Lung (tissue), 11 donors: ENCODE measurements at regions not wholly inside any gene's neighbourhood (a gene's known extent, or its start where the extent isn't known, plus 50 kb on each side); places are given as distances from the start of the nearest gene placed in this dataset.

Experiments used
- ATAC-seq: fragments of 200-7000 bp; cut with Tn5 transposase; one replicate; pipeline ENCODE4 v1.9.1; 2020; ENCODE audit warnings: moderate number of reproducible peaks; ENCODE audit not compliant: insufficient read depth, low FRiP score
- DNase-seq, 3 donors: peaks; one replicate each; pipeline ENCODE4 v3.0.0-alpha.2; 2013 to 2017
- H3K27ac ChIP-seq, 2 donors: one replicate each; pipeline ENCODE4 v1.5.1; 2013; ENCODE audit warnings: mild to moderate bottlenecking in 2 of 2, moderate library complexity in 2 of 2, control low read depth in 1 of 2, inconsistent platforms in 1 of 2, low read depth in 1 of 2, low read length in 1 of 2
- H3K27me3 ChIP-seq, 3 donors: one replicate each; pipeline ENCODE4 v1.5.1; 2013; ENCODE audit warnings: low read length in 2 of 3; ENCODE audit not compliant: control insufficient read depth in 3 of 3, insufficient read depth in 3 of 3
- H3K36me3 ChIP-seq, 4 donors: one replicate each; pipeline ENCODE4 v1.5.1; 2013; ENCODE audit warnings: low read length in 4 of 4, mild to moderate bottlenecking in 1 of 4, moderate library complexity in 1 of 4; ENCODE audit not compliant: control insufficient read depth in 4 of 4, insufficient read depth in 4 of 4
- H3K4me1 ChIP-seq, 5 donors: one replicate each; pipeline ENCODE4 v1.5.1; 2013; ENCODE audit warnings: low read length in 5 of 5, mild to moderate bottlenecking in 2 of 5, moderate library complexity in 1 of 5; ENCODE audit not compliant: control insufficient read depth in 5 of 5, insufficient read depth in 5 of 5
- H3K4me3 ChIP-seq: one replicate; pipeline ENCODE4 v1.5.1; 2013; ENCODE audit warnings: mild to moderate bottlenecking, control low read depth, moderate library complexity
- H3K9ac ChIP-seq, 2 donors: one replicate each; pipeline ENCODE4 v1.5.1; 2013; ENCODE audit warnings: low read length in 2 of 2, control low read depth in 1 of 2; ENCODE audit not compliant: insufficient read depth in 1 of 2
- H3K9me3 ChIP-seq, 4 donors: one replicate each; pipeline ENCODE4 v1.5.1; 2013; ENCODE audit warnings: low read length in 3 of 4, mild to moderate bottlenecking in 1 of 4, moderate library complexity in 1 of 4; ENCODE audit not compliant: control insufficient read depth in 4 of 4, insufficient read depth in 3 of 4
- CTCF ChIP-seq: IDR thresholded peaks from 2 replicates; pipeline ENCODE4 v1.5.1; 2012; ENCODE audit warnings: mild to moderate bottlenecking; ENCODE audit errors: control extremely low read depth, extremely low read depth
- WGBS, 2 donors: extraction: QIAGEN DNeasy Blood & Tissue Kit; methylation state at CpG; one replicate each; pipeline ENCODE4 v1.1.7; 2013; 5-methylcytosine and 5-hydroxymethylcytosine counted together
- donor health status: control.
- donor health status: control.
- donor health status: Bipolar disorder and iron deficiency.
- donor health status: healthy.
- donor health status: DM: yes; HTN: yes; CAD: no.

- Histone ChIP-seq H3K9ac (no peak overlapping the region), H3K36me3 (no peaks in the 10 kb centered on the region), H3K27me3 (no peaks in the 10 kb centered on the region), H3K27ac (no peak overlapping the region), H3K9me3 (no peaks in the 10 kb centered on the region), H3K4me1 (peaks cover 0 to 26% (median 0%) of the 10 kb centered on the region in 5 donors), H3K4me3 (no peak overlapping the region)
- ATAC-seq (no peak), DNase-seq (no peak)
- 75 to 80% methylated on average over 3 of the region's 3 CpGs for WGBS, 2 donors
- TF ChIP-seq CTCF, result no peak
Measured at GRCh38 chr7:81514546-81514945, 255.3 kb downstream of the HGF start.

DNA sequence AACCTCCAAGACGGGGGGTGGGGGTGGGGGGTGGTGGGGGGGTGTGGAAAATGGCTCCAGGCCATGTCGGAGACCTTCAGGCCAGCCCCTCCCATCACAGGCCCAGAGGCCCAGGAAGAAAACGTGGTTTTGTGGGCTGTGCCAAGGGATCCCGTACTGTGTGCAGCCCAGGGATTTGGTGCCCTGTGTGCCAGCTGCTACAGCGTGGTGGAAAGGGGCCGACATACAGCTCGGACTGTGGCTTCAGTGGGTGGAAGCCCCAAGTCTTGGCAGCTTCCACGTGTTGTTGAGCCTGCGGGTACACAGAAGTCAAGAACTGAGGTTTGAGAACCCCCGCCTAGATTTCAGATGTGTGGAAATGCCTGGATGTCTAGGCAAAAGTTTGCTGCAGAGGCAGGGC lies 259.7 kb downstream of the HGF start:
- Histone ChIP-seq H3K4me1 (peaks cover 0 to 9% (median 0%) of the 10 kb centered on the region in 5 donors), H3K36me3 (no peaks in the 10 kb centered on the region), H3K27ac (no peak overlapping the region), H3K27me3 (no peaks in the 10 kb centered on the region), H3K4me3 (no peak overlapping the region), H3K9me3 (no peaks in the 10 kb centered on the region), H3K9ac (no peak overlapping the region)
- ATAC-seq (no peak), DNase-seq (no peak)
- WGBS, 2 donors, result 89 to 95% methylated on average over 10 of the region's 10 CpGs
- TF ChIP-seq CTCF, result no peak

- no peaks in the 10 kb centered on the region for H3K4me1 ChIP-seq
- DNase-seq (no peak), ATAC-seq (no peak)
- TF ChIP-seq CTCF, result no peak
- no peaks in the 10 kb centered on the region for H3K27me3 ChIP-seq
- H3K4me3 ChIP-seq, result no peak overlapping the region
- no peak overlapping the region for H3K9ac ChIP-seq
- 81 to 90% methylated on average over 2 of the region's 2 CpGs for WGBS, 2 donors
- H3K36me3 ChIP-seq, result no peaks in the 10 kb centered on the region
- no peaks in the 10 kb centered on the region for H3K9me3 ChIP-seq
- H3K27ac ChIP-seq, result no peak overlapping the region
Measured at GRCh38 chr7:81507221-81507620, 262.6 kb downstream of the HGF start.

- no peak overlapping the region for H3K4me3 ChIP-seq
- DNase-seq (no peak), ATAC-seq (no peak)
- H3K27me3 ChIP-seq, result no peaks in the 10 kb centered on the region
- H3K27ac ChIP-seq, result peak overlapping the region in 1 of 2 donors; percentile 33
- no peaks in the 10 kb centered on the region for H3K4me1 ChIP-seq
- H3K36me3 ChIP-seq, result no peaks in the 10 kb centered on the region
- no peak overlapping the region for H3K9ac ChIP-seq
- WGBS, 2 donors, result 65 to 79% methylated on average over 1 of the region's 1 CpG
- no peak for TF ChIP-seq CTCF
- H3K9me3 ChIP-seq, result no peaks in the 10 kb centered on the region
Measured at GRCh38 chr7:81506609-81507008, 263.2 kb downstream of the HGF start.
